Cerebellar nuclear complex (tissue), 1 donor: ENCODE measurements at regions not wholly inside any gene's neighbourhood (a gene's known extent, or its start where the extent isn't known, plus 50 kb on each side); places are given as distances from the start of the nearest gene placed in this dataset.

ENCODE experiments used
- DNase-seq, 2 experiments: peaks; one replicate each; lab custom pipeline; 2025; lab: John Stamatoyannopoulos, UW

DNA sequence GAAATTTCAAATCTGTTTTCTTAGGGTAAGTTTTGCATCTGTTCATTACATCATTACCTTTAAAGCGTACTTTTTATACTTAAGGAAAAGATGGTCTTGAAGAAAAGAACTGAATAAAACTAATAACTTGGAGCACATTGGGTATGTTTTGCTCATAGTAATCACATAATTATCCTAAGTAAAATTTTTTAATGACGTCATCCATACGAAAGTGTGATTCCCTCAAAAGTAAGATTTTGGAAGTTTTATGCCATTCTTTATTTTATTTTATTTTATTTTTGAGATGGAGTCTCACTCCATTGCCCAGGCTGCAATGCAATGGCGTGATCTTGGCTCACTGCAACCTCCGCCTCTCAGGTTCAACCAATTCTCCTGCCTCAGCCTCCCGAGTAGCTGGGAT is 1516.6 kb upstream of the TENM3 start:
- DNase-seq = no peak

- DNase-seq = no peak
Observed at GRCh38 chr4:180727478-180727877, 1515.7 kb upstream of the TENM3 start.

GRCh38 chr4:180734753-180735432 is 1508.3 kb upstream of the TENM3 start:
- DNase-seq = no peak

GRCh38 chr4:180741703-180742102 is 1501.5 kb upstream of the TENM3 start:
- DNase-seq = no peak

DNA sequence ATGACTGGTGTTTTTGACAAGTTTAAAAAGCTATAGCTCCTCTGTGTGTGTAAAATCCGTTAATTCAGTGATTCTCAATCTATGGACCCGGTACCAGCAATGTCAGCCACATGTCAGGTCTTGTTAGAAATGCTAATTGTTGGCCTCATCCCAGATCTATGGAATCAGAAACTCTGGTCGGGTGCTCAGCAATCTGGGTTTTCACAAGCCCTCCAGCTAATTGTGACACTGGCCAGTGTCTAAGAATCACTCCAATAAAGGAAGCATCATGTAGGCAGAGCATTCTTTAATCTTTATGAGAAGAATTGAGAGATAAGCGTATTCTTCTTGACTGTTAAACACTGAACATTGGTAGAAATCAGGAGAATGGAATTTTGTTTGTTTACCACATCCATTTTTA is 1498.2 kb upstream of the TENM3 start:
- no peak for DNase-seq

GRCh38 chr4:180751009-180751408 is 1492.2 kb upstream of the TENM3 start:
- no peak for DNase-seq

DNA sequence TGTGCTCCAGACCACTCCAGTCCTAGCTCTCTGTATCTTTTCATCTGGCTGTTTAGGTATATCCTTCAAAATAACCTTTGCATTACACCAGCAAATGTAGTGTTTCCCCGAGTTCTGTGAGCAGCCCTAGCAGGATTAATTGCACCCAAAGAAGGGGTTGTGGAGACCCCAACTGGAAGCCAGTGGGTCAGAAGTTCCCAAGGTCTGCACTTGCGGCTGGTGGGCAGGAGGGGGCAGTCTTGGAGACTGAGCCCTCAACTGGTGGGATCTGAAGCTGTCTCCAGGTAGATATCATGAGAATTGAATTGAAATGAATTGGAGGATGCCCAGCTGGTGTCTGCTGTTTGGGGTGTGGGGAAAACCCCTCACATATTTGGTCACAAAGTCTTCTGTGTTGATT is 1485.3 kb upstream of the TENM3 start:
- DNase-seq = no peak

- no peak for DNase-seq
Observed at GRCh38 chr4:180766045-180766444, 1477.2 kb upstream of the TENM3 start.

DNA sequence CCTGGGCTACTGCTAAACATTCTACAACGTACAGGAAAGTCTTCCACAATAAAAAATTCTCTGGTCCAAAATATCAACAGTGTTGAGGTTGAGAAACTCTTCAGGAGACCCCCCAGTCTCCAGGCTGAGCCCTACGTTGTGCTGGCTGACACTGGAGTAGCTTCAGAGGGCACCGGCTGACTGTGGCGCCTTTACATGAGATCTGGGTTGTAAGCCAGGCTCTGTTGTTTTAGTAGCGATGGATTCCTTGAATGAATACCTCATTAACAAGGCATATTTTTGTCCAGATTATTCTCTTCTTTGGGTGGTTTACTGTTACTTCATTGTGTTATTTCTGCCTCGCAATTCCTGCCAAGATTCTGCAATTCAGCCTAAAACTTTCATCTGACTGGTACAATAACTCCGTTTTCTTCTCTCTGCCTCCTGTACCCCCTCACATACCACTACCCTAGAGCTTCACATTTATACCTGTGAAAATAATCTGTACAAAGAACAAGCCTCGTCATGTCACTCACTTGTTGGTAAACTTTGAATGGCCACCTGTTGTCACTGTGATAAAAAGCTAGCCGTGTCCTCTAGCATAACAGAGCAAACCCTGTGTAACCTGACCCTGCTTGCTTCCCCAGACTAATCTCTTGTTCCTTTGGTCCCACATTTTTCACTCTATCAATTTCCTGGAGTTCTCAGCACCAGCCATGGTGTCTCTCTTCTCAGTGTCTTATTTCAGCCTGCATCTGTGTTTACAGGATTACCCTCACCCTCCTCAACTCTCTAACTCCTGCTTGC is 1476.1 kb upstream of the TENM3 start:
- no peak for DNase-seq

GRCh38 chr4:180768610-180769009 is 1474.6 kb upstream of the TENM3 start:
- no peak for DNase-seq

GRCh38 chr4:180769791-180770190 is 1473.4 kb upstream of the TENM3 start:
- DNase-seq = no peak

DNA sequence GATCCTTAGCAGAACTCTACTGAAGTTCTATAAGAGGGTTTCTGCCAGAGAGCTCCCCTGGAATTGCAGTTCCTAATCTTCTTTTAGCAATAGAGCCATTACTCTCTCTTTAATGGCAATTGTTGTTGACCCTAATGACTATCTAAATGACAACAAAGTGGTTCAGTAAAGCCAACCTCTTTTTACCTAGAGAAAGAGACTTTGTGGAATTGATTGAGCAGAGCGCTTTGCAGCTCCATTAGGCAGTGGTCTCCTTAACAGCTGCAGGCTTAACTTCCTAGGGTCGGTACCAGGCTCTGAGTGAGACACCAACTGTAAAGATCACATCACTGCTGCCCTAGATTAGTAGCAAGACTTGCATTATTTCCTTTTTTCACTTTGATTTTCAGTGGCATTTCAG is 1472.9 kb upstream of the TENM3 start:
- DNase-seq = no peak

GRCh38 chr4:180784940-180785339 is 1458.3 kb upstream of the TENM3 start:
- DNase-seq = no peak

GRCh38 chr4:180788729-180789128 is 1454.5 kb upstream of the TENM3 start:
- no peak for DNase-seq

- no peak for DNase-seq
Observed at GRCh38 chr4:180789929-180790328, 1453.3 kb upstream of the TENM3 start.

DNA sequence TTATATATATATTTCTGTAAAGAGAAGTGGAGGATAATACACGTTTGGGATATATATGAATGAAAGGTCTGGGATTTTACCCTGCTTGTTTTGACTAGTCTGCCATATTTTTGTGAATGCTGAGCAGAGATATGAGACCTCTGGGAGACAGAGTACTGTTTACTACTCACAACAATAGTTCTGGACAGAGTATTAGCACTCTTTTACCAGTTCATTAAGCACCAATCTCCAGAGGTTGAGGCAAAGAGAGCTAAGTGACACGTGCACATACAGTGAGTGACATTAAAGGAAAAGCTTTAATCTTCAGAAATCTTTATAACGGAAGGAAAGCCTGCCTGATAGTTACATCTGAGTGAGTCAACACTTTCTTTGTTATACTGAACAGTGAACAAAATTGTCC is 1452.7 kb upstream of the TENM3 start:
- no peak for DNase-seq

DNA sequence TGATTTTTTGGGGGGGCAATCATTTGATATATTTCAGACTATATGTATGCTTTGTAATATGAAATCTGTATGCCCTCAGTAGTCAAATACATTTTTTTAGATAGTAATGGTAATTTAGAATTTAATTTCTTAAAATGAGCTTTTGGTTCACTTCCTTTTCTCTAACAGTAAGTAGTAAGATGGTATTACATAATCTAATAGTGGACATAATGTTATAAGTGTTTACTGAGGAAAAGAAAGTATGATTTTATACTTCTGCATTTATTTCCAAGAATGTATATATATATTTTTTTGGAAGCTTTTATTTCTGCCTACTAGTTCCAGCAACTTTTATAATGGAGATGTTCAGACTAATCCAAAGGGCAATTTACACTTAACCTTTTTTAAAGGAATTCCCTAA is 1450.7 kb upstream of the TENM3 start:
- no peak for DNase-seq

GRCh38 chr4:180794333-180794732 is 1448.9 kb upstream of the TENM3 start:
- DNase-seq = no peak

DNA sequence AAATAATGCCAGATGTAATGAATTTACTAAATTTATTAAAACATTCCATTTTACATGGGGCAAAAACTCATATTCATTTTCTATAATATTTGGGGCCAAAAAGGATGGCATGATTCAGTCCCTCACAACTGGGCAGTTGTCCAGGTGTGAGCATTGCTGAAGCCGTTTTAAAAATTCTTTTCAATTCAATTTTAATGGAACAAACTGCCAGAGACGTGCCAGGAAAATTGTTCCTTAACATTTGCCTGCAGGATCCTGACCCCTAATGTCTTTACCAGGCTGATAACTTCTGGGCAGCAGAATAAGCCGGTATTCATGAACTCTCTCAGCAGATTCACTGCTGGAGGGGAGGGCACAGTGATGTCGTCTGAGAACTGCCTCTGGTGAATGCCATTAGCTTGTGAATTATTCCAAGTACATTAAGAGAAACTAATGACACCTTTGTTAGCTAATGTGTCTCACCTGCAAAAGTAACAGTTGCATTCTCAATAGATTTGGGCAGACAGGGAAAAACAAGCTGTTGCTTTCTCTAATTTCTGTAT is 1445.1 kb upstream of the TENM3 start:
- DNase-seq = no peak

- DNase-seq = no peak
Observed at GRCh38 chr4:180799798-180800197, 1443.4 kb upstream of the TENM3 start.

DNA sequence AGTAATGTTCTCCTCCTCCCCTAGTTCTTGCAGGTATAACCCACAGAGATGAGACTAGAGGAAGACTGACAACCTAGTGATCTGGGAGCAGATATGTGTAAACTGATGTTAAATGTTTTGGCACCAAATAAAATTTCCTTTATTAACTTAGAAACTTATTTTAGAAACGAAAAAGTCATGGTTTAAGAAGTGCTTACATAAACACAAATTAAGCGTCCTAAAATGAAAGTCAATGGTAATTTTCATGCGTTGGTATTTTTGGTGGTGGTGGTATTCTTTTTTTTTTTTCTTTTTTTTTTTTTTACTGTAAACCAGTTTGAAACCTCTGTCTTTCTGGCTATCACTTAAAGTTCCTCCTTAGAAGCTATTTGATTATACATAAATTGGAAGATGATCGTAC is 1438.1 kb upstream of the TENM3 start:
- DNase-seq = no peak

GRCh38 chr4:180808862-180809261 is 1434.3 kb upstream of the TENM3 start:
- DNase-seq = no peak

DNA sequence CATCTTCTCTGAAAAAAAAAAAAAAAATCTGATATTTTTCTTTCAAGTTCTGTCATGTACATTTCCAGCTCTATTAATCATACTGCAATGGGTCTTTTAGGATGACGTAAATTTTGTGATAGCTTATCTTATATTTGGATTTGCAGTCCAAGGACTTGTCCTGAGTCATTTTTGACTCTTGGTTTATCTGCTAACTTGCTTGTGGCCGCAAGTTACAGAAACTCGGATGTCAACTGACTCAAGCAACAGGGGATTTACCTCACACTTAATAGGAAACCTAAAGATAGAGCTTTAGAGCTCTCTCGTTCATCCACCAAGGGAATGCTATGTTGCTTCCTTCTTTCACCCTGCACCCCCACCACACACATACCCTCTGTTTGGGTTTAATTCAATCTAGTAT is 1433.8 kb upstream of the TENM3 start:
- DNase-seq = no peak
